Subcutaneous abdominal adipose tissue (tissue), 5 donors: ENCODE measurements at regions not wholly inside any gene's neighbourhood (a gene's known extent, or its start where the extent isn't known, plus 50 kb on each side); places are given as distances from the start of the nearest gene placed in this dataset.

ENCODE experiments used
- H3K27ac ChIP-seq: one replicate; pipeline ENCODE4 v1.7.0; 2013; ENCODE audit warnings: low read depth, mild to moderate bottlenecking, inconsistent platforms, low read length, moderate library complexity
- H3K27me3 ChIP-seq, 5 donors: one replicate each; pipeline ENCODE4 v1.7.0; 2013; ENCODE audit warnings: low read length in 5 of 5, inconsistent platforms in 1 of 5; ENCODE audit not compliant: control insufficient read depth in 5 of 5, insufficient read depth in 4 of 5
- H3K36me3 ChIP-seq, 5 donors: one replicate each; pipeline ENCODE4 v1.7.0; 2013; ENCODE audit warnings: low read length in 5 of 5; ENCODE audit not compliant: control insufficient read depth in 5 of 5, insufficient read depth in 5 of 5
- H3K4me1 ChIP-seq, 5 donors: one replicate each; pipeline ENCODE4 v1.7.0; 2013; ENCODE audit warnings: low read length in 5 of 5, mild to moderate bottlenecking in 3 of 5, moderate library complexity in 1 of 5; ENCODE audit not compliant: control insufficient read depth in 5 of 5, insufficient read depth in 5 of 5
- H3K4me3 ChIP-seq, 5 donors: one replicate each; pipeline ENCODE4 v1.7.0; 2013; ENCODE audit warnings: low read length in 5 of 5, low read depth in 1 of 5
- H3K9ac ChIP-seq, 5 donors: one replicate each; pipeline ENCODE4 v1.7.0; 2013; ENCODE audit warnings: low read length in 5 of 5, mild to moderate bottlenecking in 4 of 5, moderate library complexity in 3 of 5
- H3K9me3 ChIP-seq, 5 donors: one replicate each; pipeline ENCODE4 v1.7.0; 2013; ENCODE audit warnings: low read length in 5 of 5; ENCODE audit not compliant: control insufficient read depth in 5 of 5
- donor health status: healthy.
- donor health status: healthy.
- donor health status: healthy.
- donor health status: healthy.
- donor health status: healthy.

- Histone ChIP-seq H3K27me3 (peaks cover 0 to 5% (median 0%) of the 10 kb centered on the region in 5 donors), H3K4me3 (no peak overlapping the region), H3K4me1 (no peaks in the 10 kb centered on the region), H3K36me3 (no peaks in the 10 kb centered on the region), H3K9ac (no peak overlapping the region), H3K27ac (no peak overlapping the region), H3K9me3 (no peaks in the 10 kb centered on the region)
Observed at GRCh38 chr15:79675982-79676381, 220.8 kb downstream of the MTHFS start.

DNA sequence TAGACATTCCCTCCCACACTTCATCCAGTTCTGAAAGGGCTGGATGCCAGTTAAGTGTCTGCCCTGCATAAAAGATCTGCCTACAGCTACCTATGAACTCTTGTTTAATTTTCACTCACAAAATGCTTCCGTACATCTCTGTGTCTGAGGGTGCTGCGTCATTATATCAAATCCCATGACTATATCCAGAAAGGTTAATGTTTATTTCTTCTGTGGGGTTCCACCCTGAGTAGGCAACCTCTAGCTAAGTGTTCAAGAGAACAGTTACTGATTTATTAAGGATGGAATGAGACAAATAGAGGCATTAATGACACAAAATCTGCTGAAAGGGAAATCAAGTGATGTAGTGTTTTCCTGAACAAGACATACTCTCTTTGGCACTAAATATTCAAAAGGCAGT lies 220.2 kb downstream of the MTHFS start:
- peaks cover 0 to under 1% (median 0%) of the 10 kb centered on the region in 5 donors for H3K4me1 ChIP-seq
- H3K27ac ChIP-seq, result no peak overlapping the region
- no peaks in the 10 kb centered on the region for H3K9me3 ChIP-seq
- peaks cover 0 to 5% (median 0%) of the 10 kb centered on the region in 5 donors for H3K27me3 ChIP-seq
- no peaks in the 10 kb centered on the region for H3K36me3 ChIP-seq
- no peak overlapping the region for H3K9ac ChIP-seq
- no peak overlapping the region for H3K4me3 ChIP-seq

GRCh38 chr15:79677241-79677640 lies 219.6 kb downstream of the MTHFS start:
- Histone ChIP-seq H3K4me1 (peaks cover 0 to 7% (median 5%) of the 10 kb centered on the region in 5 donors), H3K9me3 (no peaks in the 10 kb centered on the region), H3K27ac (no peak overlapping the region), H3K4me3 (no peak overlapping the region), H3K9ac (no peak overlapping the region), H3K27me3 (peaks cover 0 to 5% (median 0%) of the 10 kb centered on the region in 5 donors), H3K36me3 (no peaks in the 10 kb centered on the region)

DNA sequence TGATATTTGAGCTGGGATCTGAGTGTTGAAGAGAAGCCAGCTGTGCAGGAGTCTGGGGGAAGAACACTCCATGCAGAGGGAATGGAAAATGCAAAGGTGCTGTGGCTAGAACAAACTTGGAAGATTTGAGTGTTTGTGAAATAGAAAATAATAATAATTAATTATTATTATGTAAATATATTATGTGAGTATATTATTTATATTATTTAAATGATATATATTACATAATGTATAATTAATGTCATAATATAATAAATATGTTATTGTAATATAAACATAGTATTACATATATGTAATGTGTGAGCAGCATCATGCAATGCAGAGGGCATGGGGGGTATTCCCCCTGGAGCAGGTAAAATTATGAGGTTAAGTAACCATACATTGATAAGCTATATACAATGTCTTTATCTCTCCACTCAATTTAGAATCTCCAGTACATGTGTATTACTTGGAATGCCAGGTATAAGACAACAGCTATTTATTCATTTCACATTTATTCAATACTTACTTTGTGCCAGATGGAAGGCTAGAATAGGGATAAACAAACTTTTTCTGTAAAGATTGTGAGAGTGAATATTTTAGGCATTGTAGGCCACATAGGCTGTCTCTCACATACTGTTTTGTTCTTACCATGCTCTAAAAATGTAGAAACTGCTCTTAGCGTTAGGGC lies 218.6 kb downstream of the MTHFS start:
- Histone ChIP-seq H3K4me3 (no peak overlapping the region), H3K36me3 (no peaks in the 10 kb centered on the region), H3K27ac (no peak overlapping the region), H3K9me3 (no peaks in the 10 kb centered on the region), H3K27me3 (peaks cover 0 to 5% (median 0%) of the 10 kb centered on the region in 5 donors), H3K4me1 (peaks cover 0 to 14% (median 11%) of the 10 kb centered on the region in 5 donors), H3K9ac (no peak overlapping the region)

- H3K27me3 ChIP-seq, result peaks cover 0 to 2% (median 0%) of the 10 kb centered on the region in 5 donors
- peaks cover 0 to 14% (median 11%) of the 10 kb centered on the region in 5 donors for H3K4me1 ChIP-seq
- H3K4me3 ChIP-seq, result no peak overlapping the region
- H3K36me3 ChIP-seq, result no peaks in the 10 kb centered on the region
- no peak overlapping the region for H3K9ac ChIP-seq
- H3K27ac ChIP-seq, result no peak overlapping the region
- no peaks in the 10 kb centered on the region for H3K9me3 ChIP-seq
Observed at GRCh38 chr15:79680720-79681119, 216.1 kb downstream of the MTHFS start.

DNA sequence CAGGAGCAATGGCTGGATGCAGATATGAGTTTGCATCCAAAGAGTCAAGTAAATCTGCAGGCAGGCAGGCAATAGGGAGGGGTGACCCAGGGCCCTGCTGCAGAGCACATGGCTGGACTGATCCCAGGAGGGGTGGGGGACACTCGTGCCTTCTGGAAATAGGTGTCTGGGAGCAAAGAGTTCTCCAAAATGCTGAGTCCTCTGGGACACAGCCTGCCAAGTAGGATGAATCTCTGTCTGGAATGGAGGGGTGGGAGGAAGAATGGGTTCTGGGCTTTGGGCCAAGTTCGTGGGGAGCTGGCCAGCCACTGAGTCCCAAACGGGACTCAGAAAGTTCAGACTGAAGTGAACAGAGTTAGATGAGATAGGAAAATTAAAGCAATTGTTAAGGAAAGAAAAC lies 214.5 kb downstream of the MTHFS start:
- H3K36me3 ChIP-seq, result no peaks in the 10 kb centered on the region
- H3K27ac ChIP-seq, result peak overlapping the region; percentile 31
- no peaks in the 10 kb centered on the region for H3K9me3 ChIP-seq
- no peaks in the 10 kb centered on the region for H3K27me3 ChIP-seq
- H3K4me1 ChIP-seq, result peaks cover 0 to 21% (median 11%) of the 10 kb centered on the region in 5 donors
- no peak overlapping the region for H3K9ac ChIP-seq
- H3K4me3 ChIP-seq, result no peak overlapping the region

DNA sequence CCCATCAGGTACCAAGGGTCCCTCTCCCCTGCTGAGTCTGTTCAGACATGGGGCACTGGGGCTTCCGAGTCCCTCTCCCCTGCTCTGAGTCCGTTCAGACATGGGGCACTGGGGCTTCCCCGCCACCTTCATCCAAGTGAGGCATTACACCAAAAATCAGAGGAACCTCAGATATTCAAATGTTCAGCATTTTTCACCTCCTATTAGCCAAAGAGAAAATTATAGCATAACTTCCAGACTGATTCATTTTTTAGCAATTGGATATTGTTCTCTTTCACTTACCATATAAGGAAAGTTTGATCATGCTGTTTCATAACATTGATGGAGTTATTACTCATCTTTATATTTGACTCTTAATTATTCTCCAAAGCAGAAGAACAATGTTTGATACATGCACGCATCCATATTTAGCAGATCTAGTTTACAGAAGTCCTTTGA lies 213.9 kb downstream of the MTHFS start:
- Histone ChIP-seq H3K36me3 (no peaks in the 10 kb centered on the region), H3K9ac (no peak overlapping the region), H3K4me1 (peaks cover 0 to 24% (median 11%) of the 10 kb centered on the region in 5 donors), H3K27ac (peak overlapping the region; percentile 31), H3K27me3 (no peaks in the 10 kb centered on the region), H3K9me3 (no peaks in the 10 kb centered on the region), H3K4me3 (no peak overlapping the region)

GRCh38 chr15:79689030-79689429 lies 207.8 kb downstream of the MTHFS start:
- no peaks in the 10 kb centered on the region for H3K27me3 ChIP-seq
- H3K9ac ChIP-seq, result no peak overlapping the region
- H3K9me3 ChIP-seq, result peaks cover 0 to 26% (median 9%) of the 10 kb centered on the region in 5 donors
- no peaks in the 10 kb centered on the region for H3K36me3 ChIP-seq
- no peak overlapping the region for H3K4me3 ChIP-seq
- H3K4me1 ChIP-seq, result peaks cover 0 to 15% (median 0%) of the 10 kb centered on the region in 5 donors
- H3K27ac ChIP-seq, result no peak overlapping the region

DNA sequence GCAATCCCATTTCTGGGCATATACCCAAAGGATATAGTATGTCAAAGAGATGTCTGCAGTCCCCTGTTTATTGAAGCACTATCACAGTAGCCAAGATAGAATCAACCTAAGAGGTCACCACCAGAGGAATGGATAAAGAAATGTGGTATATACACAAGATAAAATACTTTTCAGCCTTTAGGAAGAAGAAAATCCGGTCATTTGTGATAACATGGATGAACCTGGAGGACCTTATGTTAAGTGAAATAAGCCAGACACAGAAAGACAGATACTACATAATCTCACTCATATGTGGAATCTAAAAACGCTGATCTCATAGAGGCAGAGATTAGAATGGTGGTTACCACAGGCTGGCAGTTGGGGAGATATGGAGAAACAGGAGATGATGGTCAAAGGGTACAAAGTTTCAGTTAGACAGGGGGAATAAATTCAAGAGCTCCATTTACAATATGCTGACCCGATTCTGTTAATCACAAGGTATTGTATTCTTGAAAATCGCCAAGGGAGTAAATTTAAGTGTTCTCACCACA lies 195.8 kb downstream of the MTHFS start:
- H3K36me3 ChIP-seq, result no peaks in the 10 kb centered on the region
- H3K27ac ChIP-seq, result no peak overlapping the region
- H3K9ac ChIP-seq, result no peak overlapping the region
- H3K4me1 ChIP-seq, result no peaks in the 10 kb centered on the region
- no peak overlapping the region for H3K4me3 ChIP-seq
- H3K9me3 ChIP-seq, result no peaks in the 10 kb centered on the region
- peaks cover 0 to 2% (median 0%) of the 10 kb centered on the region in 5 donors for H3K27me3 ChIP-seq

- Histone ChIP-seq H3K36me3 (no peaks in the 10 kb centered on the region), H3K27ac (no peak overlapping the region), H3K27me3 (no peaks in the 10 kb centered on the region), H3K9me3 (peaks cover 0 to 3% (median 0%) of the 10 kb centered on the region in 5 donors), H3K4me1 (no peaks in the 10 kb centered on the region), H3K4me3 (no peak overlapping the region), H3K9ac (no peak overlapping the region)
Observed at GRCh38 chr15:79702621-79703020, 194.2 kb downstream of the MTHFS start.
